ENCODE measurements at regions not wholly inside any gene's neighbourhood (a gene's known extent, or its start where the extent isn't known, plus 50 kb on each side); places are given as distances from the start of the nearest gene placed in this dataset.
"Not testable (repeated sequence)": the region's sequence is repeated elsewhere in the genome, so short reads cannot be mapped to it uniquely, and the experiment has no call there.

GRCh38 chr6:115214283-115214682 is 846.4 kb downstream of the FRK start:
- intact Hi-C loops (cut with micrococcal nuclease) = no loop called here
- no peak for ATAC-seq
- no peak for DNase-seq

DNA sequence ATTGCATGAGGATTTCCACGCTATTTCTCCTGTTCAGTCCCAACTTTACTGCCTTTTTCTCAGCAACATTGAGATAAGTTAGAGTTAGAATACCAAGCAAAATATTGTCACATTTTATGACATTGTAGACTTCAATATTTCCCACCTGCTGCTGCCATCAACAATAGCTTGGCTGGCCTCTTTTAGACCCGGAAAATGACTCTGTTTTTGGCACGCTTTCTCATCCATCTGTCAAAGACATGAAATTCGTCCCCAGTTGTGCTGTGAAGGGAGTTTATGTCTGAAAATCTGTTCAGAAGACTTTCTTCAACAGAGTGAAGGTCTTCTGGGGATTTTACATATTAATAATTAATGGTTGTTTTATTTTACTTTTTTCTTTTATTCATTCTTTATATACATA is 857.3 kb downstream of the FRK start:
- ATAC-seq (no peak), DNase-seq (no peak)
- intact Hi-C loops (cut with micrococcal nuclease) = no loop called here

GRCh38 chr6:115194981-115195638 is 852.3 kb upstream of the HS3ST5 start:
- intact Hi-C loops (cut with micrococcal nuclease) = no loop called here
- ATAC-seq (peak; percentile 50), DNase-seq (no peak)

GRCh38 chr6:115191989-115192388 is 849.2 kb upstream of the HS3ST5 start:
- ATAC-seq = no peak
- intact Hi-C loops (cut with micrococcal nuclease) = no loop called here
- no peak for DNase-seq

- DNase-seq (no peak), ATAC-seq (no peak)
- intact Hi-C loops (cut with micrococcal nuclease) = no loop called here
Observed at GRCh38 chr6:115190534-115190933, 847.7 kb upstream of the HS3ST5 start.

DNA sequence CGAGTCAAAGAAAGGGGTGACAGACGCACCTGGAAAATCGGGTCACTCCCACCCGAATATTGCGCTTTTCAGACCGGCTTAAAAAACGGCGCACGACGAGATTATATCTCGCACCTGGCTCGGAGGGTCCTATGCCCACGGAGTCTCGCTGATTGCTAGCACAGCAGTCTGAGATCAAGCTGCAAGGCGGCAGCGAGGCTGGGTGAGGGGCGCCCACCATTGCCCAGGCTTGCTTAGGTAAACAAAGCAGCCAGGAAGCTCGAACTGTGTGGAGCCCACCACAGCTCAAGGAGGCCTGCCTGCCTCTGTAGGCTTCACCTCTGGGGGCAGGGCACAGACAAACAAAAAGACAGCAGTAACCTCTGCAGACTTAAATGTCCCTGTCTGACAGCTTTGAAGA is 832.6 kb upstream of the HS3ST5 start:
- intact Hi-C loops (cut with micrococcal nuclease); DNase-seq; ATAC-seq: not testable (repeated sequence)

DNA sequence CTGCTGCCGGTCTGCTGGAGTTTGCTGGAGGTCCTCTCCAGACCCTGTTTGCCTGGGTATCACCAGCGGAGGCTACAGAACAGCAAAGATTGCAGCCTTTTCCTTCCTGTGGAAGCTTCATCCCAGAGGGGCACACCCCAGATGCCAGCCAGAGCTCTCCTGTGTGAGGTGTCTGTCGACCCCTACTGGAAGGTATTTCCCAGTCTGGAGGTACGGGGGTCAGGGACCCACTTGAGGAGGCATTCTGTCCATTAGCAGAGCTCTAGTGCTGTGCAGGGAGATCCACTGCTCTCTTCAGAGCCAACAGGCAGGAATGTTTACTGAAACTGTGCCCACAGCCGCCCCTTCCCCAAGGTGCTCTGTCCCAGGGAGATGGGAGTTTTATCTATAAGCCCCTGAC is 823.1 kb upstream of the HS3ST5 start:
- ATAC-seq; intact Hi-C loops (cut with micrococcal nuclease); DNase-seq: not testable (repeated sequence)

- ATAC-seq (no peak), DNase-seq (no peak)
- intact Hi-C loops (cut with micrococcal nuclease) = no loop called here
Observed at GRCh38 chr6:115159733-115160132, 816.9 kb upstream of the HS3ST5 start.

DNA sequence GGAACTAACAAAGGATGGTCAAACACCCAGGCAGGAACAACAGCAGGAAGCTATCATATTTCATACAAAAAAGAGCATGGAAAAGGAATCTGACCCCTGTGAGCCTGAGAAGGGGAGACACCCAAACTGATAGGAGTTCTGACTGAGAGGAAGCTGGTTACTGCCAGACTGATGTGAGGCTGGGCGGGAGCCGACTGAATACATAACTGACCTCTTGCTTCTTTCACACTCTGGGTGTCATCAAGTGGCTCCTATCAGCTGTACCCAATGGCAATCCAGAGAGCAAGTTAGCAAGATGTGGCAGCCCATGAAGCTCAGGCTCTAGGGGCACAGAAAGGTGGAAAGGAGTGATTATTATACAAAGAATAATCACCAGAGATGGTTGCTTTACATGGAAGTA is 795.1 kb upstream of the HS3ST5 start:
- ATAC-seq = no peak
- DNase-seq = no peak
- intact Hi-C loops (cut with micrococcal nuclease) = no loop called here

- ATAC-seq (no peak), DNase-seq (no peak)
- intact Hi-C loops (cut with micrococcal nuclease) = no loop called here
Observed at GRCh38 chr6:115133790-115134189, 791.0 kb upstream of the HS3ST5 start.

DNA sequence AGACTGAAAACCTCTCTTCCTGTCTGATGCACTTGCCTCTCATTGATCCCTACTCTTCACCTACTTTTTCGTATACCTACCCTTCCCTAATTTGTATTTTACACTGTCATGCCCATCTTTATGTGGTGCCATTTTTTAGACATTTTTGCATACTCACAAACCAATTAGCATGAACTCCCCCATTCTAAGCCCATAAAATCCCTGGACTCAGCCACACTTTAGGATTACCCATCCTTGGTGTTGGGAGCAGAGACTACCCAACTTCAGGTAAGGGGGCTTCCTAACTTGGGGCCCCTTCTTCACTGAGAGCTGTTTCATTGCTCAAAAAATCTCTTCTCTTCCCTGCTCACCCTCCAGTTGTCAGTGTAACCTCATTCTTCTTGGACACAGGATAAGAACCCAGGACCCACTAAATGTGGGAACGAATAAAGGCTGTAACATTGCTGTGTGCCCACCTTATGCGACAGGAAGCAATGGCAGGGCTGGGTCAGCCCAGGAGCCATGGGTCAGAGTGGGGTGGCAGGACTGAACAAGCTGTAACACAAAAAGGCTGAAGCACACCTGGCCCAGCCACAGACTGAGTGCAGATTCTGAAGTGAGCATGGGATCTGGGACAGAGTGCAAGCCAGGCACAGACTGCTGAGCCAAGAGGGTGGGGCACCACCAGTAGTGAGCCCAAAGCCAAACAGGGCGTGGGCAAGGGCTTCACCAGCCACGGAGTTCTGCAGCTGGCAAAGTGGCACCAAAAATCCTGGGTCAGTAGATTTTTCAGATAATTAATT is 789.1 kb upstream of the HS3ST5 start:
- ATAC-seq (no peak), DNase-seq (no peak)
- intact Hi-C loops (cut with micrococcal nuclease) = no loop called here

DNA sequence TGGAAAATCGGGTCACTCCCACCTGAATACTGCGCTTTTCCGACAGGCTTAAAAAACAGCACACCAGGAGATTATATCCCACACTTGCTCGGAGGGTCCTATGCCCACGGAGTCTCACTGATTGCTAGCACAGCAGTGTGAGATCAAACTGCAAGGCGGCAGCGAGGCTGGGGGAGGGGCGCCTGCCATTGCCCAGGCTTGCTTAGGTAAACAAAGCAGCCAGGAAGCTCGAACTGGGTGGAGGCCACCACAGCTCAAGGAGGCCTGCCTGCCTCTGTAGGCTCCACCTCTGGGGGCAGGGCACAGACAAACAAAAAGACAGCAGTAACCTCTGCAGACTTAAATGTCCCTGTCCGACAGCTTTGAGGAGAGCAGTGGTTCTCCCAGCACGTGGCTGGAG is 778.7 kb upstream of the HS3ST5 start:
- ATAC-seq; DNase-seq; intact Hi-C loops (cut with micrococcal nuclease): not testable (repeated sequence)

- DNase-seq (no peak), ATAC-seq (no peak)
- intact Hi-C loops (cut with micrococcal nuclease) = no loop called here
Observed at GRCh38 chr6:115120391-115120790, 777.6 kb upstream of the HS3ST5 start.

DNA sequence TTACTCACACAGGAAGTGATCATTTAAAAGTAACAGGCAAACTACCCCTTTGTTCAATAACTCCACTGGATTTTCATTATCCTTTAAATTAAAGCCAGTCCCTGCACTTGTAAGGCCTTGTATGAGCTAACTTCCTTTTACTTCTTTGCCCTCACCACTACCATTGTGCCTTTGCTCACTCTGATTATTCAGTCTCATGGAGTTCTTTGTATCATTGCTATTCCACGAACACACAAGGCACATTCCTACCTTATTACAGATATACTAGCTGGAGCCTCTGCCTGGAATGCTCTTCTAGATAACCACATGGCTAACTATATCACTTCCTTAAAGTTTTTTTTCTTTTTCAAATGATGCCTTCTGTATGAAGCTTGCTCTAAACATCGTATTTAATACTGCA is 748.6 kb upstream of the HS3ST5 start:
- intact Hi-C loops (cut with micrococcal nuclease) = no loop called here
- DNase-seq (no peak), ATAC-seq (no peak)

DNA sequence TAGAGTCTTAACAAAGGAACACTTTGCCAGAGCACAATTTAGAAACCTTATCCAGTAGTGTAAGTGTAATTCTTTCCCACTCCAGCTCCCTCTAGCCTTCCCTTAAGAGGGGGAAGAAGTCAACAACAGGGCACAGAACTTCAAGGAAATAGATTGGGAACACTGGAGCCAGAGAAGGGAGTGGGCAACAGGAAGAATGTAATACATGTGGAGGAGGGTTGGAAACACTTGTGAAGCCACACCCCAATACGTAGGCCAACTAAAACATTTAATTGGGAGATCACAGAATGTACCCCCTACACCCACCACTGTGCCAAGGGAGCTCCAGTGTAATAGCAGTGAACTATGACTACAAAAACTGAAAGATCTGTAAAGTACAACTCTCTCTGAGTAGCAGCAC is 735.7 kb upstream of the HS3ST5 start:
- intact Hi-C loops (cut with micrococcal nuclease) = no loop called here
- ATAC-seq = no peak
- DNase-seq = no peak

- no peak for DNase-seq
- intact Hi-C loops (cut with micrococcal nuclease) = no loop called here
Observed at GRCh38 chr6:115071962-115072361, 729.1 kb upstream of the HS3ST5 start.

DNA sequence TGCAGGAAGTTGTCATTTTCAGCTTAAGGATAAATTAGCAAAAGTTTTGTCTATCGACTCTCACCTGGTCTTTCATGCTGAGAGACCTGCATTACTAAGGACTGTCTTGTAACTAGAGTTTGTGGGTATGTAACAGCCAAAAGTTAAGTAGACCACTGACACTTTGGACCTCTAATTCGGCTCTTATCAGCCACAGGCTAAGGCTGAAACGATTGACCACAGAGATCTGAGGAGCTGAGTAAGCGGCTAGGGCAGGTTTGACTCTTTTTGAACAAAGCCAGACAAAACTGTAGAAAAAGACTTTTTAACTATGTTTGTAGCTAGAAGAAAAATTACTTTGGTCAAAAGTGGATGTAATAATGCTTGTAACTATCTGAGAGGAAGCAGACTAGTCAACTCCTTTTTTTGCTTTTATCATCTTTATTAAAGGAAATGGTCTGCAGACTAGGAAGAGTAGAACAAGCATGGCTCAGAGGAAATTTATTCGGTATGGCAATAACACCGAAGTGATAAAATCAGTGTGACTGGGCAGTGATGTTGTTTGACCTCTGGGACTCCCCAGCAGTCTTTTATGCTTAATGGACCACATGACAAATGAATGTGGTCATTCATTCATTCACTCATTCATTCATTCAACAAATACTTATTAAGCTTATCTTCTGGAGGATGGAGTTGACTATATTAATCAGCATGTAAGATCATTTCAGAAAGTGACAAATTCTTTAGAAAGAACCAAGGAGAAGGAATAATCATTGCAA is 725.0 kb upstream of the HS3ST5 start:
- no peak for ATAC-seq
- no peak for DNase-seq
- intact Hi-C loops (cut with micrococcal nuclease) = no loop called here

More at GRCh38 chr6:115071962-115072361, 729.1 kb upstream of the HS3ST5 start:
- ATAC-seq = no peak

DNA sequence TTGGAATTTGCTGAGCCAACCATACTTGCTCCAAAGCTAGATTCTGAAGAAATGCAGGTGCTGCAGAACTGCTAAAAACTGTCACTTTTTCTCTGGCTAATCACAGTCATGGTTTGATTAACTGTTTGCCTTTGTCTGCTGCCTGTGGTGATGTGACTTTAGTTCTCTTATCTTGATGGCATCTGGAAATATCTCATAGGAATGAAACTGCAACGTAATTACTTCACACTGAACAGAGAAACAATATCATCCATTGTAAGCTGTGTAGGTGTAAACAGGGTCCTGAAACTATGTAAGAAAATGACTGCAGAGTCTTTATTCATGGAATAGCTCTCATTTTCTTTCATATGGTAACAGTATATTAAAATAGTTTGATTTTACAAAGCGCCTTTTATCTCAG is 721.9 kb upstream of the HS3ST5 start:
- intact Hi-C loops (cut with micrococcal nuclease) = no loop called here
- ATAC-seq (no peak), DNase-seq (no peak)

DNA sequence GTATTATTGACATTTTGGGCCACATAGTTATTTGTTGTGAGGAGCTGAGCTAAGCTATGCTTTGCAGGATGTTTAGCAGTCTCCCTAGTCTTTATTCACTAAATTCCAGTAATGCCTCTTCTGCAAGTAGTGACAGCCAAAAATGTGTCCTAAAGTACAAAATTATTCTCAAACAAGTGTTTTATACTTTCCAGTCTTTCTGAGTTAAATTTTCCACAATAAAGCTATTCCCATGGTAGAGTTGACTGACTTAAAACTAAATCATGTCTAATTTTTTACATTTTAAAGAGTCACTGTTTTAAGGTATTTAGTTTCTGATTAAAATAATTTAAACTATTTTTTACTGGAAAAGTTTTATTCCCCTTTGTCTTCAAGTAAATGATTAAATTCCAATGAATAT is 717.8 kb upstream of the HS3ST5 start:
- intact Hi-C loops (cut with micrococcal nuclease) = no loop called here
- no peak for DNase-seq
- ATAC-seq = no peak
